HK-2 (cell line): ENCODE measurements at regions not wholly inside any gene's neighbourhood (a gene's known extent, or its start where the extent isn't known, plus 50 kb on each side); places are given as distances from the start of the nearest gene placed in this dataset.

ENCODE experiments used
- DNase-seq: peaks from one replicate; pipeline ENCODE4 v3.0.0-alpha.2; 2018; ENCODE audit not compliant: unreplicated experiment

- no peak for DNase-seq
Observed at GRCh38 chr3:145807990-145808389, 353.0 kb downstream of the PLOD2 start.

GRCh38 chr3:145812391-145812790, 348.6 kb downstream of the PLOD2 start:
- DNase-seq: no peak

- DNase-seq: no peak
Observed at GRCh38 chr3:145815707-145816413, 345.1 kb downstream of the PLOD2 start.

GRCh38 chr3:145817870-145818483, 343.0 kb downstream of the PLOD2 start:
- no peak for DNase-seq

- DNase-seq: no peak
Observed at GRCh38 chr3:145820170-145820569, 340.8 kb downstream of the PLOD2 start.

GRCh38 chr3:145842294-145842902, 318.6 kb downstream of the PLOD2 start:
- DNase-seq: no peak

- no peak for DNase-seq
Observed at GRCh38 chr3:145843561-145843960, 317.4 kb downstream of the PLOD2 start.

- DNase-seq: no peak
Observed at GRCh38 chr3:145849115-145849514, 311.9 kb downstream of the PLOD2 start.

GRCh38 chr3:145854499-145854898, 306.5 kb downstream of the PLOD2 start:
- no peak for DNase-seq

- DNase-seq: no peak
Observed at GRCh38 chr3:145857956-145858355, 303.0 kb downstream of the PLOD2 start.

- DNase-seq: no peak
Observed at GRCh38 chr3:145864336-145864735, 296.6 kb downstream of the PLOD2 start.

GRCh38 chr3:145865399-145866018, 295.5 kb downstream of the PLOD2 start:
- DNase-seq: no peak

GRCh38 chr3:145869958-145870357, 291.0 kb downstream of the PLOD2 start:
- no peak for DNase-seq

GRCh38 chr3:145882436-145882835, 278.5 kb downstream of the PLOD2 start:
- DNase-seq: no peak

- no peak for DNase-seq
Observed at GRCh38 chr3:145889730-145890129, 271.3 kb downstream of the PLOD2 start.

- no peak for DNase-seq
Observed at GRCh38 chr3:145892869-145893268, 268.1 kb downstream of the PLOD2 start.

GRCh38 chr3:145893331-145893730, 267.7 kb downstream of the PLOD2 start:
- no peak for DNase-seq

GRCh38 chr3:145898487-145898886, 262.5 kb downstream of the PLOD2 start:
- no peak for DNase-seq

- DNase-seq: no peak
Observed at GRCh38 chr3:145899241-145899640, 261.7 kb downstream of the PLOD2 start.

- no peak for DNase-seq
Observed at GRCh38 chr3:145900056-145900829, 260.7 kb downstream of the PLOD2 start.

GRCh38 chr3:145902166-145902565, 258.8 kb downstream of the PLOD2 start:
- no peak for DNase-seq

- DNase-seq: no peak
Observed at GRCh38 chr3:145903472-145904013, 257.4 kb downstream of the PLOD2 start.
